Body of pancreas (tissue), 4 donors: ENCODE measurements at regions not wholly inside any gene's neighbourhood (a gene's known extent, or its start where the extent isn't known, plus 50 kb on each side); places are given as distances from the start of the nearest gene placed in this dataset.

ENCODE experiments used
- ATAC-seq: fragments of 150-250 bp; one replicate; pipeline ENCODE4 v1.9.1; 2016
- DNase-seq, 4 donors: peaks; one replicate each; pipeline ENCODE4 v3.0.0-alpha.2; 2019
- H3K27ac ChIP-seq, 4 donors: fragments of 200-600 bp; sonication (generic); 1 replicate in 3 of 4; 2 replicates in 1 of 4; pipeline versions ENCODE4 v1.5.1 to v1.6.1; 2016 to 2019; ENCODE audit warnings: mild to moderate bottlenecking in 1 of 4, mixed read lengths in 1 of 4, moderate library complexity in 1 of 4
- H3K27me3 ChIP-seq, 2 donors: fragments of 200-600 bp; sonication (generic); one replicate each; pipeline ENCODE4 v1.6.0; 2016; ENCODE audit warnings: mild to moderate bottlenecking in 1 of 2
- H3K36me3 ChIP-seq, 2 donors: fragments of 200-600 bp; sonication (generic); replicated peaks in 1 of 2; 2 replicates each; pipeline ENCODE4 v1.5.1; 2016; ENCODE audit warnings: low read depth in 2 of 2; ENCODE audit not compliant: insufficient read depth in 1 of 2
- H3K4me1 ChIP-seq: fragments of 200-600 bp; sonication (generic); one replicate; pipeline ENCODE4 v1.6.0; 2016
- H3K4me3 ChIP-seq, 2 donors: fragments of 200-600 bp; sonication (generic); 1 replicate in 1 of 2; 2 replicates in 1 of 2; pipeline ENCODE4 v1.5.1; 2016 to 2019
- H3K9me3 ChIP-seq, 3 donors: fragments of 200-600 bp; sonication (generic); 1 replicate in 2 of 3; 2 replicates in 1 of 3; pipeline ENCODE4 v1.5.1; 2016
- CTCF ChIP-seq, 7 experiments: fragments of 450-650 bp in 4 of 7; fragments of 200-600 bp in 3 of 7; sonication (generic) in 3 of 7; IDR thresholded peaks; one replicate each; pipeline ENCODE4 v1.5.1; 2016 to 2019; ENCODE audit warnings: antibody characterized with exemption in 7 of 7
- POLR2A ChIP-seq, 3 donors: fragments of 450-650 bp; IDR thresholded peaks; one replicate each; pipeline ENCODE4 v1.6.1; 2016; ENCODE audit warnings: antibody characterized with exemption in 3 of 3, mild to moderate bottlenecking in 2 of 3
- WGBS, 2 donors: methylation state at CpG; one replicate each; pipeline ENCODE4 v1.1.5; 2017; 5-methylcytosine and 5-hydroxymethylcytosine counted together
- intact Hi-C: fragments of 100-400 bp; cut with DNase I; formaldehyde crosslinking; loops from one replicate; pipeline ENCODE4 v1.15.1; 2023

GRCh38 chr14:61176686-61177085, 104.5 kb downstream of the TMEM30B start:
- WGBS, 2 donors, result 42 to 44% methylated on average over 2 of the region's 2 CpGs
- no peak overlapping the region for H3K4me3 ChIP-seq
- H3K27me3 ChIP-seq, result no peaks in the 10 kb centered on the region
- H3K9me3 ChIP-seq, result no peaks in the 10 kb centered on the region
- H3K4me1 ChIP-seq, result peaks cover 7% of the 10 kb centered on the region
- ATAC-seq (no peak), DNase-seq (no peak)
- H3K36me3 ChIP-seq, result no peaks in the 10 kb centered on the region
- H3K27ac ChIP-seq, result no peak overlapping the region
- TF ChIP-seq POLR2A (IDR thresholded peaks at IDR 0.05) (no peak), CTCF (IDR thresholded peaks at IDR 0.05) (no peak)
- intact Hi-C loops, result no loop called here

- H3K4me3 ChIP-seq, result no peak overlapping the region
- no peak overlapping the region for H3K27ac ChIP-seq
- intact Hi-C loops, result no loop called here
- TF ChIP-seq CTCF (IDR thresholded peaks at IDR 0.05) (no peak), POLR2A (IDR thresholded peaks at IDR 0.05) (no peak)
- H3K27me3 ChIP-seq, result no peaks in the 10 kb centered on the region
- H3K36me3 ChIP-seq, result no peaks in the 10 kb centered on the region
- H3K4me1 ChIP-seq, result peaks cover 7% of the 10 kb centered on the region
- WGBS, 2 donors, result 71 to 84% methylated on average over 2 of the region's 2 CpGs
- H3K9me3 ChIP-seq, result no peaks in the 10 kb centered on the region
- ATAC-seq (no peak), DNase-seq (no peak)
Observed at GRCh38 chr14:61174987-61175386, 106.2 kb downstream of the TMEM30B start.

GRCh38 chr14:61174441-61174891, 106.7 kb downstream of the TMEM30B start:
- ATAC-seq, result no peak
- TF ChIP-seq POLR2A (IDR thresholded peaks at IDR 0.05) (no peak), CTCF (IDR thresholded peaks at IDR 0.05) (no peak)

GRCh38 chr14:61171727-61172126, 109.4 kb downstream of the TMEM30B start:
- intact Hi-C loops, result no loop called here
- Histone ChIP-seq H3K9me3 (no peaks in the 10 kb centered on the region), H3K4me3 (no peak overlapping the region), H3K27me3 (no peaks in the 10 kb centered on the region), H3K27ac (no peak overlapping the region), H3K4me1 (no peaks in the 10 kb centered on the region), H3K36me3 (no peaks in the 10 kb centered on the region)
- TF ChIP-seq POLR2A (IDR thresholded peaks at IDR 0.05) (no peak), CTCF (IDR thresholded peaks at IDR 0.05) (no peak)
- ATAC-seq (no peak), DNase-seq (no peak)
- 46 to 53% methylated on average over 2 of the region's 2 CpGs for WGBS, 2 donors

More at GRCh38 chr14:61174441-61174891, 106.7 kb downstream of the TMEM30B start:
- H3K27ac ChIP-seq, result no peak overlapping the region
- no peak for DNase-seq
- H3K4me1 ChIP-seq, result peaks cover 7% of the 10 kb centered on the region
- H3K36me3 ChIP-seq, result no peaks in the 10 kb centered on the region
- no peaks in the 10 kb centered on the region for H3K9me3 ChIP-seq
- no peak overlapping the region for H3K4me3 ChIP-seq
- intact Hi-C loops, result no loop called here
- H3K27me3 ChIP-seq, result no peaks in the 10 kb centered on the region
- WGBS, 2 donors, result 68 to 77% methylated on average over 6 of the region's 6 CpGs

GRCh38 chr14:61168141-61168540, 113.0 kb downstream of the TMEM30B start:
- 93 to 96% methylated on average over 1 of the region's 1 CpG for WGBS, 2 donors
- ATAC-seq (no peak), DNase-seq (no peak)
- H3K4me3 ChIP-seq, result no peak overlapping the region
- intact Hi-C loops, result no loop called here
- no peaks in the 10 kb centered on the region for H3K27me3 ChIP-seq
- H3K36me3 ChIP-seq, result no peaks in the 10 kb centered on the region
- H3K9me3 ChIP-seq, result no peaks in the 10 kb centered on the region
- no peak overlapping the region for H3K27ac ChIP-seq
- H3K4me1 ChIP-seq, result no peaks in the 10 kb centered on the region
- no peak for TF ChIP-seq CTCF (IDR thresholded peaks at IDR 0.05)
- no peak for TF ChIP-seq POLR2A (IDR thresholded peaks at IDR 0.05)
